HEK293 (cell line): ENCODE measurements at regions not wholly inside any gene's neighbourhood (a gene's known extent, or its start where the extent isn't known, plus 50 kb on each side); places are given as distances from the start of the nearest gene placed in this dataset.
"Not testable (repeated sequence)": the region's sequence is repeated elsewhere in the genome, so short reads cannot be mapped to it uniquely, and the experiment has no call there.

Experiments
- CTCF ChIA-PET: fragments of 350-600 bp; formaldehyde crosslinking; extraction: SDS; loops from one replicate; lab custom pipeline; 2021; ENCODE audit warnings: antibody characterized with exemption; lab: Yijun Ruan, JAX
- POLR2A ChIA-PET: fragments of 300-600 bp; formaldehyde crosslinking; extraction: SDS; loops from one replicate; lab custom pipeline; 2020; ENCODE audit warnings: antibody characterized with exemption, inconsistent platforms; lab: Yijun Ruan, JAX
- H3K27ac ChIP-seq: fragments of 200-500 bp; sonication (Bioruptor generic); 2 replicates; pipeline ENCODE4 v1.5.1; 2014; ENCODE audit warnings: low read depth, low read length, control low read depth, inconsistent platforms; ENCODE audit errors: extremely low read depth
- H3K36me3 ChIP-seq, 2 experiments: fragments of 200-500 bp in 1 of 2; sonication (Bioruptor generic) in 1 of 2; 1 replicate in 1 of 2; 2 replicates in 1 of 2; pipeline ENCODE4 v1.5.1; 2014 to 2017; ENCODE audit warnings: inconsistent platforms in 2 of 2, low read length in 2 of 2; ENCODE audit not compliant: control insufficient read depth in 2 of 2, insufficient read depth in 1 of 2
- H3K4me1 ChIP-seq: fragments of 200-500 bp; sonication (Bioruptor generic); 2 replicates; pipeline ENCODE4 v1.5.1; 2014; ENCODE audit warnings: mild to moderate bottlenecking, low read length, inconsistent platforms; ENCODE audit not compliant: control insufficient read depth, insufficient read depth
- H3K4me3 ChIP-seq: 2 replicates; pipeline ENCODE4 v1.5.1; 2011; ENCODE audit warnings: low read depth, mild to moderate bottlenecking, control low read depth, low read length, moderate library complexity
- H3K9me3 ChIP-seq: fragments of 200-500 bp; sonication (Bioruptor generic); 2 replicates; pipeline ENCODE4 v1.5.1; 2014; ENCODE audit warnings: low read depth, low read length, inconsistent platforms; ENCODE audit not compliant: control insufficient read depth, insufficient read depth
- PRDM10 ChIP-seq: fragments of 450-650 bp; formaldehyde crosslinking; IDR thresholded peaks from 2 replicates; pipeline ENCODE4 v1.5.1; 2016; ENCODE audit warnings: missing biosample characterization, missing genetic modification characterization
- SETDB1 ChIP-seq: IDR thresholded peaks from one replicate; pipeline ENCODE4 v1.6.1; 2017; ENCODE audit warnings: mild to moderate bottlenecking, low read length, moderate library complexity, mixed read lengths; ENCODE audit not compliant: insufficient read length
- ZNF530 ChIP-seq: fragments of 450-650 bp; formaldehyde crosslinking; IDR thresholded peaks from 2 replicates; pipeline ENCODE4 v1.5.1; 2016; ENCODE audit warnings: low read depth, missing biosample characterization, missing genetic modification characterization
- ZNF639 ChIP-seq: fragments of 450-650 bp; formaldehyde crosslinking; IDR thresholded peaks from 2 replicates; pipeline ENCODE4 v1.5.1; 2016; ENCODE audit warnings: missing biosample characterization, missing genetic modification characterization
- ZNF654 ChIP-seq: fragments of 450-650 bp; formaldehyde crosslinking; IDR thresholded peaks from 2 replicates; pipeline ENCODE4 v1.5.1; 2016; ENCODE audit warnings: low read depth, missing biosample characterization, missing genetic modification characterization
- ZNF660 ChIP-seq: fragments of 450-650 bp; IDR thresholded peaks from 2 replicates; pipeline ENCODE4 v1.5.1; 2018; ENCODE audit warnings: missing biosample characterization, mild to moderate bottlenecking, missing genetic modification characterization
- ZNF677 ChIP-seq: fragments of 450-650 bp; IDR thresholded peaks from 2 replicates; pipeline ENCODE4 v1.5.0; 2018; ENCODE audit warnings: missing biosample characterization, mild to moderate bottlenecking, missing genetic modification characterization, moderate library complexity
- ZNF701 ChIP-seq: fragments of 450-650 bp; formaldehyde crosslinking; IDR thresholded peaks from 2 replicates; pipeline ENCODE4 v1.5.1; 2016; ENCODE audit warnings: missing biosample characterization, missing genetic modification characterization
- ZNF777 ChIP-seq: fragments of 450-650 bp; formaldehyde crosslinking; IDR thresholded peaks from 2 replicates; pipeline ENCODE4 v1.5.1; 2017; ENCODE audit warnings: missing biosample characterization, missing genetic modification characterization, borderline replicate concordance
- ZSCAN16 ChIP-seq: fragments of 450-650 bp; formaldehyde crosslinking; IDR thresholded peaks from 2 replicates; pipeline ENCODE4 v1.5.1; 2016; ENCODE audit warnings: missing biosample characterization, missing genetic modification characterization
- TF ChIP-seq, protein P1 (sequence below): IDR thresholded peaks from 2 replicates; pipeline ENCODE4 v1.6.1; 2011; ENCODE audit warnings: mild to moderate bottlenecking, low read depth, low read length, borderline replicate concordance
- TF ChIP-seq, protein P2 (sequence below): fragments of 450-650 bp; formaldehyde crosslinking; IDR thresholded peaks from 2 replicates; pipeline ENCODE4 v1.5.1; 2016; ENCODE audit warnings: missing biosample characterization, missing genetic modification characterization

DNA sequence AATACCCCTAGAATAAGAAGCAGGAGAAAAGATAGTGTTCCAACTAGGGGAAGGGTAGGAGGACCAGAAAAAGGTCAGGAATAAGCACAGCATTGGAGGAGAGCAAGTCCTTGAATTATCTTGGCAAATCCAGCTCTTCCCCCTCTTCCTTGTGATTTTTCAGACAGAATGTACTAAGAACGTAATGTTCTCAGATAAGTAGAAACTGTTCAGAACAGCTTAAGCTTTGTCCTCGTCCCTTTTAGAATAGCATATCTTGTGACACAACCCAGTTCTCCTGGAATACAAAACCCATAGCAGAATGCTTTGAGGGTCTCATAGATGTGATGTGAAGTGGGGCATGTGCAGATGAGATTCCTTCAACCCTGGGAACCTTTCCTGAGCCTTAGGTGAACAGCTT lies 97.4 kb downstream of the EMB start:
- no peak overlapping the region for H3K4me3 ChIP-seq
- H3K4me1 ChIP-seq: no peaks in the 10 kb centered on the region
- TF ChIP-seq ZSCAN16 (tag by site-specific recombination) (no peak), ZNF701 (tag by site-specific recombination) (no peak), ZNF677 (tag by site-specific recombination) (no peak)
- TF ChIP-seq, protein P1, sequence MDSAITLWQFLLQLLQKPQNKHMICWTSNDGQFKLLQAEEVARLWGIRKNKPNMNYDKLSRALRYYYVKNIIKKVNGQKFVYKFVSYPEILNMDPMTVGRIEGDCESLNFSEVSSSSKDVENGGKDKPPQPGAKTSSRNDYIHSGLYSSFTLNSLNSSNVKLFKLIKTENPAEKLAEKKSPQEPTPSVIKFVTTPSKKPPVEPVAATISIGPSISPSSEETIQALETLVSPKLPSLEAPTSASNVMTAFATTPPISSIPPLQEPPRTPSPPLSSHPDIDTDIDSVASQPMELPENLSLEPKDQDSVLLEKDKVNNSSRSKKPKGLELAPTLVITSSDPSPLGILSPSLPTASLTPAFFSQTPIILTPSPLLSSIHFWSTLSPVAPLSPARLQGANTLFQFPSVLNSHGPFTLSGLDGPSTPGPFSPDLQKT: no peak
- no peaks in the 10 kb centered on the region for H3K36me3 ChIP-seq
- CTCF ChIA-PET: interaction anchor here (1.0 kb wide), 1 partner anchor 182 kb away, joined by 4 read pairs; no protein-coding TSS in a partner anchor
- H3K9me3 ChIP-seq: no peaks in the 10 kb centered on the region
- H3K27ac ChIP-seq: no peak overlapping the region
- POLR2A ChIA-PET: no interaction called here

GRCh38 chr5:50340757-50341156 lies 100.3 kb downstream of the EMB start:
- TF ChIP-seq ZNF777 (no peak), ZNF530 (tag by site-specific recombination) (no peak)
- CTCF ChIA-PET: no interaction called here
- H3K9me3 ChIP-seq: no peaks in the 10 kb centered on the region
- no peak overlapping the region for H3K4me3 ChIP-seq
- H3K4me1 ChIP-seq: no peaks in the 10 kb centered on the region
- POLR2A ChIA-PET: no interaction called here
- H3K36me3 ChIP-seq: no peaks in the 10 kb centered on the region
- H3K27ac ChIP-seq: no peak overlapping the region

GRCh38 chr5:50330633-50331032 lies 110.5 kb downstream of the EMB start:
- CTCF ChIA-PET: not testable (repeated sequence)

GRCh38 chr5:50328193-50328729 lies 112.8 kb downstream of the EMB start:
- no peaks in the 10 kb centered on the region for H3K36me3 ChIP-seq
- H3K27ac ChIP-seq: no peak overlapping the region
- H3K4me1 ChIP-seq: no peaks in the 10 kb centered on the region
- ChIA-PET CTCF (interaction anchor here (0.9 to 1.6 kb wide), 2 partner anchors 12 to 42 kb away, joined by 3 to 4 read pairs; no protein-coding TSS in a partner anchor), POLR2A (no interaction called here)
- no peak overlapping the region for H3K4me3 ChIP-seq
- H3K9me3 ChIP-seq: no peaks in the 10 kb centered on the region
- TF ChIP-seq ZNF654 (tag by site-specific recombination) (0 out of 2 replicates have a peak, but pooled peaks have one; percentile 3), ZNF639 (tag by site-specific recombination) (no peak)

More at GRCh38 chr5:50330633-50331032, 110.5 kb downstream of the EMB start:
- H3K36me3 ChIP-seq, H3K9me3 ChIP-seq, H3K4me1 ChIP-seq, POLR2A ChIA-PET, H3K4me3 ChIP-seq, H3K27ac ChIP-seq: not testable (repeated sequence)

DNA sequence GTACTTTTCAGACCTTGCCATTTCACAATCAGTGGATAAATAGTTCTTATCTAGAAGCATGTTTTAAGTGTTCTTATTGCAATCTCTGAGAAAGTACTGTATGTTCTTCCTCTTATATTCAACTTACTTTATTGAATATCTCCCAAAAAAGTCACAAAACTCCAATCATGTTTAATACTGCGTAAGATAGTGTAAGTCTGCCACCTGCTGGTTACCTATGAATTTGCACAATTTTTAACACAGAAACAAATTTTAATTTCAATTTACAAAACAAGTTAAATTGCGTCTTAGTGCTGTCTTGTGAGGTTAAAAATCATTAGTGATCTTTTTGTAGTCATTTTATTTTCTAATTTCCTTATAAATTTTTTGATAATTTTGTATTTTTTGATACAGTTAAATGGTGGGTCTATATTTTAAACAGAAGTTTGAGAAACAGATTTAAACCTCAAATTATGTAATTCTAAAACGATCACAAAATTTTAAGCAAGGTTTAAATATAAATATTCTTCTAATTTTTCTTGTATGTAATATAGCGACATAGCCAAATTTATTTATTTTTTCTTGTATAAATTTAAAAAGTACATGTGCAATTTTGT lies 115.8 kb downstream of the EMB start:
- CTCF ChIA-PET: no interaction called here
- H3K4me3 ChIP-seq: no peak overlapping the region
- H3K27ac ChIP-seq: no peak overlapping the region
- H3K9me3 ChIP-seq: no peaks in the 10 kb centered on the region
- POLR2A ChIA-PET: no interaction called here
- H3K4me1 ChIP-seq: no peaks in the 10 kb centered on the region
- no peaks in the 10 kb centered on the region for H3K36me3 ChIP-seq
- TF ChIP-seq, protein P2, sequence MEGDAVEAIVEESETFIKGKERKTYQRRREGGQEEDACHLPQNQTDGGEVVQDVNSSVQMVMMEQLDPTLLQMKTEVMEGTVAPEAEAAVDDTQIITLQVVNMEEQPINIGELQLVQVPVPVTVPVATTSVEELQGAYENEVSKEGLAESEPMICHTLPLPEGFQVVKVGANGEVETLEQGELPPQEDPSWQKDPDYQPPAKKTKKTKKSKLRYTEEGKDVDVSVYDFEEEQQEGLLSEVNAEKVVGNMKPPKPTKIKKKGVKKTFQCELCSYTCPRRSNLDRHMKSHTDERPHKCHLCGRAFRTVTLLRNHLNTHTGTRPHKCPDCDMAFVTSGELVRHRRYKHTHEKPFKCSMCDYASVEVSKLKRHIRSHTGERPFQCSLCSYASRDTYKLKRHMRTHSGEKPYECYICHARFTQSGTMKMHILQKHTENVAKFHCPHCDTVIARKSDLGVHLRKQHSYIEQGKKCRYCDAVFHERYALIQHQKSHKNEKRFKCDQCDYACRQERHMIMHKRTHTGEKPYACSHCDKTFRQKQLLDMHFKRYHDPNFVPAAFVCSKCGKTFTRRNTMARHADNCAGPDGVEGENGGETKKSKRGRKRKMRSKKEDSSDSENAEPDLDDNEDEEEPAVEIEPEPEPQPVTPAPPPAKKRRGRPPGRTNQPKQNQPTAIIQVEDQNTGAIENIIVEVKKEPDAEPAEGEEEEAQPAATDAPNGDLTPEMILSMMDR (tag by site-specific recombination): peak; percentile 26; the same call in 1 of the 2 replicates
- TF ChIP-seq SETDB1 (no peak), PRDM10 (tag by site-specific recombination) (no peak), ZNF654 (tag by site-specific recombination) (peak; percentile 87), ZNF660 (tag by site-specific recombination) (0 out of 2 replicates have a peak, but pooled peaks have one; percentile 24)
